Stimulated activated CD4-positive, alpha-beta T cell treated with anti-CD3 and anti-CD28 coated beads, Interleukin-4, amount 100 ng/mL, for 1 hour (primary cell): ENCODE measurements at regions not wholly inside any gene's neighbourhood (a gene's known extent, or its start where the extent isn't known, plus 50 kb on each side); places are given as distances from the start of the nearest gene placed in this dataset.
"Not testable (repeated sequence)": the region's sequence is repeated elsewhere in the genome, so short reads cannot be mapped to it uniquely, and the experiment has no call there.

ENCODE experiments used
- DNase-seq: peaks from one replicate; pipeline ENCODE4 v3.0.0-alpha.2; 2020

- DNase-seq, result not testable (repeated sequence)
Measured at GRCh38 chr2:90093571-90094270, 1402.2 kb downstream of the RPIA start.

- not testable (repeated sequence) for DNase-seq
Measured at GRCh38 chr2:90097617-90098016, 1406.1 kb downstream of the RPIA start.

GRCh38 chr2:90105142-90105541, 1413.7 kb downstream of the RPIA start:
- not testable (repeated sequence) for DNase-seq

- not testable (repeated sequence) for DNase-seq
Measured at GRCh38 chr2:90123409-90123808, 1431.9 kb downstream of the RPIA start.

- DNase-seq, result not testable (repeated sequence)
Measured at GRCh38 chr2:90139046-90139445, 1447.6 kb downstream of the RPIA start.

- DNase-seq, result not testable (repeated sequence)
Measured at GRCh38 chr2:90141558-90141957, 1450.1 kb downstream of the RPIA start.

GRCh38 chr2:90151805-90152204, 1460.3 kb downstream of the RPIA start:
- DNase-seq, result not testable (repeated sequence)

- not testable (repeated sequence) for DNase-seq
Measured at GRCh38 chr2:90170978-90171377, 1479.5 kb downstream of the RPIA start.

GRCh38 chr2:90173081-90173480, 1481.6 kb downstream of the RPIA start:
- DNase-seq, result not testable (repeated sequence)

- not testable (repeated sequence) for DNase-seq
Measured at GRCh38 chr2:90179591-90179990, 1488.1 kb downstream of the RPIA start.

- no peak for DNase-seq
Measured at GRCh38 chr2:90207454-90208058, 1516.1 kb downstream of the RPIA start.

GRCh38 chr2:90209009-90209408, 1517.5 kb downstream of the RPIA start:
- no peak for DNase-seq

GRCh38 chr2:90209806-90210205, 1518.3 kb downstream of the RPIA start:
- no peak for DNase-seq

- not testable (repeated sequence) for DNase-seq
Measured at GRCh38 chr2:90215880-90216279, 1524.4 kb downstream of the RPIA start.

GRCh38 chr2:90216801-90217200, 1525.3 kb downstream of the RPIA start:
- DNase-seq, result not testable (repeated sequence)

- DNase-seq, result not testable (repeated sequence)
Measured at GRCh38 chr2:90218534-90218933, 1527.1 kb downstream of the RPIA start.

- not testable (repeated sequence) for DNase-seq
Measured at GRCh38 chr2:90220623-90221299, 1529.3 kb downstream of the RPIA start.

- DNase-seq, result no peak
Measured at GRCh38 chr2:90221300-90221651, 1529.8 kb downstream of the RPIA start.

GRCh38 chr2:90224767-90225166, 1533.3 kb downstream of the RPIA start:
- not testable (repeated sequence) for DNase-seq

- DNase-seq, result not testable (repeated sequence)
Measured at GRCh38 chr2:90226465-90227072, 1535.1 kb downstream of the RPIA start.

- not testable (repeated sequence) for DNase-seq
Measured at GRCh38 chr2:90231199-90231598, 1539.7 kb downstream of the RPIA start.

GRCh38 chr2:90235452-90235851, 1544.0 kb downstream of the RPIA start:
- DNase-seq, result not testable (repeated sequence)

- not testable (repeated sequence) for DNase-seq
Measured at GRCh38 chr2:90237923-90238361, 1546.5 kb downstream of the RPIA start.
